ENCODE measurements at regions not wholly inside any gene's neighbourhood (a gene's known extent, or its start where the extent isn't known, plus 50 kb on each side); places are given as distances from the start of the nearest gene placed in this dataset.

DNA sequence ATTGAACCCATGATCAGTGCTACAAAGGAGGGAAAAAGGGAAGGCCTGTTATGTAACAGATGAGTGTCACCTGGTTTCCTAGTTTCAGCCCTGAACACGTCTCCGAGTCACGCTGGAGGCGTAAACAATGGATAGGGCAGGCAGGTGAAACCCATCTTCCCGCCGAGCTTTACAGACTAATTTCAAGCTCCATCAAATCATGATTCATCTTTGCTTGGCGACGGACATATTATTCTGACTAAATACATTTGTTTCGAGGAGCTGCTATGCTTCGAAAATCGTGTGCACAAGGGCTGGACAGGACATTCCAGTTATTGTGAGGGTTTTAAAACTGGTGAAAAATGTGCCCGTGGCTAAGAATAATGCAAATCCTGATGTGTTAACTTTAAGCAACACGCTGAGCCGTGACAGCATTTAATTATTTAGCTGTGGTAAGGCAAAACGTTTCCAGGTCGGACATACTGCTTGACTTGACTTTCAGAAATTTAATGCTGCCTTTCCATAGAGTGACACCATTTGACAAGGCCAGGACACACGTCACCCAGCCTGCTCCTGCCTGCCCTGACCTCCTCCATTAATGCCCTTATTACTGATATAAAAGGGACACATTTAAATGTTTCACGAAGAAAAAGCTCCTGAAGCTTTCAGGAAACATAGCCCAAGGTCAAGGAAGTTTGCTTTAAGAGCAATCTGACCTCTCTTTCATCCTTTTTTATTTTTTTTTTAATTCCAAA, 1203.5 kb upstream of the TMEM132C start:
- DNase-seq, result no peak
- TF ChIP-seq EZH2 (IDR thresholded peaks at IDR 0.05; ENCODE audit: insufficient read depth, poor library complexity, severe bottlenecking) (no peak), EZH2phosphoT487 (IDR thresholded peaks at IDR 0.05; ENCODE audit: insufficient read depth, low read depth) (no peak)
- no peaks in the 10 kb centered on the region for H3K79me2 ChIP-seq (ENCODE audit: insufficient read depth)
- no peak overlapping the region for H3K27ac ChIP-seq
- H3K9me3 ChIP-seq (ENCODE audit: low read depth), result no peaks in the 10 kb centered on the region
- no peaks in the 10 kb centered on the region for H4K20me1 ChIP-seq (ENCODE audit: insufficient read depth)
- no peaks in the 10 kb centered on the region for H3K9me2 ChIP-seq (ENCODE audit: insufficient read depth)
- no peaks in the 10 kb centered on the region for H3K27me3 ChIP-seq (replicated peaks; ENCODE audit: insufficient read depth)
- in situ Hi-C loops (cut with MboI), result no loop called here
- no peaks in the 10 kb centered on the region for H3K4me1 ChIP-seq (ENCODE audit: insufficient read depth)
- WGBS, 2 experiments (ENCODE audit: low coverage in 1 of 2, low lambda C conversion rate in 2 of 2, missing lambda C conversion rate in 2 of 2), result 66 to 67% methylated on average over 18 of the region's 18 CpGs
- H3F3A ChIP-seq (ENCODE audit: insufficient read depth), result no peaks in the 10 kb centered on the region
- H3K36me3 ChIP-seq (ENCODE audit: low read depth), result no peaks in the 10 kb centered on the region
- no peak overlapping the region for H3K9ac ChIP-seq
- H2AFZ ChIP-seq, result no peak overlapping the region
- H3K4me3 ChIP-seq, result no peak overlapping the region
- no peak overlapping the region for H3K4me2 ChIP-seq (ENCODE audit: unreplicated experiment)

DNA sequence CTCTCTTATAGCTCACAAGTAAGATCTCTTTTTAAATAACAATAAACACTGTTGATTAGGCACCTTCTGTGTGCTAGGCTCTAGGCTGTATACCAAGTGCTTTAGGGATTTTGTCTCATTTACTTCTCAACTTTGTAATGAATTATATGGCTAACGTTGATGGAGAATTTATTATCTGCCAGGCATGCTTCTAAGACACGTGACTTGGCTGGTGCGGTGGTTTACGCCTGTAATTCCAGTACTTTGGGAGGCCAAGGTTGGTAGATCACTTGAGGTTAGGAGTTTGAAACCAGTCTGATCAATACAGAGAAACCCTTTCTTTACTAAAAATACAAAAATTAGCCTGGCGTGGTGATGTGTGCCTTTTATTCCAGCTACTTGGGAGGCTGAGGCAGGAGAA, 1202.8 kb upstream of the TMEM132C start:
- H3K4me1 ChIP-seq (ENCODE audit: insufficient read depth), result no peaks in the 10 kb centered on the region
- no peak overlapping the region for H3K9ac ChIP-seq
- no peaks in the 10 kb centered on the region for H4K20me1 ChIP-seq (ENCODE audit: insufficient read depth)
- H3K4me3 ChIP-seq, result no peak overlapping the region
- no peaks in the 10 kb centered on the region for H3K9me3 ChIP-seq (ENCODE audit: low read depth)
- no peaks in the 10 kb centered on the region for H3K27me3 ChIP-seq (replicated peaks; ENCODE audit: insufficient read depth)
- no peak overlapping the region for H2AFZ ChIP-seq
- no peaks in the 10 kb centered on the region for H3K36me3 ChIP-seq (ENCODE audit: low read depth)
- H3K4me2 ChIP-seq (ENCODE audit: unreplicated experiment), result no peak overlapping the region
- H3K27ac ChIP-seq, result no peak overlapping the region
- no peak for DNase-seq
- H3K9me2 ChIP-seq (ENCODE audit: insufficient read depth), result no peaks in the 10 kb centered on the region
- no peaks in the 10 kb centered on the region for H3K79me2 ChIP-seq (ENCODE audit: insufficient read depth)
- in situ Hi-C loops (cut with MboI), result no loop called here
- TF ChIP-seq EZH2 (IDR thresholded peaks at IDR 0.05; ENCODE audit: insufficient read depth, poor library complexity, severe bottlenecking) (no peak), EZH2phosphoT487 (IDR thresholded peaks at IDR 0.05; ENCODE audit: insufficient read depth, low read depth) (no peak)
- no peaks in the 10 kb centered on the region for H3F3A ChIP-seq (ENCODE audit: insufficient read depth)
- WGBS, 2 experiments (ENCODE audit: low coverage in 1 of 2, low lambda C conversion rate in 2 of 2, missing lambda C conversion rate in 2 of 2), result 77 to 79% methylated on average over 5 of the region's 5 CpGs

DNA sequence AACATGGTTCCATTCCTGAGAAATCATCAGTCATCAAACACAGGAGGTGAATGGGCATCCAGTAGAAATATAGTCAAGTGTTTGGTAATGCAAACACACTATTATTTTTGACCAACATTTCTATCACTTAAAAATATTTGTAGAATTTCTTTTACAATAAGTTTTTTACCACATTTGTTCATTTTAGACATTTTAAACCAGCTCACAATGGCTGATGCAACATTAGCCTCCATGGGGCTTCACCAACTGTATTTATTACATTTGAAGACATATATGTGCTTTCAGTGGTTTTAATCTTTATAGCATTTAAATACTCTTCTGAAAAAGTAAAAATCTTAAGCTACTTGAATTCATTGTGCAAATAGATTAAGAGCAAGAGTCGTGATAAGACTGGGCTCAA, 1201.4 kb upstream of the TMEM132C start:
- no peak for DNase-seq
- WGBS, 2 experiments (ENCODE audit: low coverage in 1 of 2, low lambda C conversion rate in 2 of 2, missing lambda C conversion rate in 2 of 2), result 39 to 62% methylated on average over 1 of the region's 1 CpG
- Histone ChIP-seq H3K27ac (no peak overlapping the region), H3K4me3 (no peak overlapping the region), H3K9me2 (ENCODE audit: insufficient read depth) (no peaks in the 10 kb centered on the region), H3K36me3 (ENCODE audit: low read depth) (no peaks in the 10 kb centered on the region), H2AFZ (no peak overlapping the region), H4K20me1 (ENCODE audit: insufficient read depth) (no peaks in the 10 kb centered on the region), H3K79me2 (ENCODE audit: insufficient read depth) (no peaks in the 10 kb centered on the region), H3K9me3 (ENCODE audit: low read depth) (no peaks in the 10 kb centered on the region), H3F3A (ENCODE audit: insufficient read depth) (no peaks in the 10 kb centered on the region), H3K9ac (no peak overlapping the region), H3K27me3 (replicated peaks; ENCODE audit: insufficient read depth) (no peaks in the 10 kb centered on the region), H3K4me2 (ENCODE audit: unreplicated experiment) (no peak overlapping the region), H3K4me1 (ENCODE audit: insufficient read depth) (no peaks in the 10 kb centered on the region)
- TF ChIP-seq EZH2phosphoT487 (IDR thresholded peaks at IDR 0.05; ENCODE audit: insufficient read depth, low read depth), result no peak
- TF ChIP-seq EZH2 (IDR thresholded peaks at IDR 0.05; ENCODE audit: insufficient read depth, poor library complexity, severe bottlenecking), result no peak
- in situ Hi-C loops (cut with MboI), result no loop called here

DNA sequence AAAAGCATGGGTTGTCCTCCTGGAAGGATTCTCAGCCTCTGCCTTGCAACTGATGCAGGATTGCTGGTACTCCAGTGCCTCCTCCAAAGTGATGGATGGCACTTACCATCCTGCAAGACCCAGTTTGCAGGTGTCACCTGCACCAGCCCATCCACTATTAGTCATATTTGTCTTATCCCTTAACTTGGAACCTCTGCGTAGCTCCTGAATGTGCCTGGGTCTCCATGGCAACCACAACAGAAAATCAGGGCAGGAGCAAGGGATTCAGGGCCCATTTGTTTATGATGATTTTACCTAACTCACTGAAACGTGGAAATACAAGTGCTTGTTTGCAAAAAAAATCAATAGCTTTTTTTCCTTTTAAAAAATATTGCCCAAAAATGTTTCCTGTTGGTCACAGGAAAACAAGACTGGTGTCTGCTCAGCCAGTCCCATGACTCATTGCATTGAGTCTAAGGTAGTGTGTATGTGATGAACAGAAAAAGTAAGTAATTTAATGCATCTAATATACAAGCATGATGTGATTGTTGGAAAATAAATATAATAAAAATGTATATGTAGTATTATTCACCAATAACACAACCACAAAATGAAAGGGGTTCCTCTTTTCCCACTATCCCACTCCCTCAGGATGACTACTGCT, 1196.3 kb upstream of the TMEM132C start:
- Histone ChIP-seq H3K9ac (no peak overlapping the region), H4K20me1 (ENCODE audit: insufficient read depth) (no peaks in the 10 kb centered on the region), H3K27me3 (replicated peaks; ENCODE audit: insufficient read depth) (no peaks in the 10 kb centered on the region), H3K4me2 (ENCODE audit: unreplicated experiment) (no peak overlapping the region), H3F3A (ENCODE audit: insufficient read depth) (no peaks in the 10 kb centered on the region), H3K27ac (no peak overlapping the region), H2AFZ (no peak overlapping the region), H3K36me3 (ENCODE audit: low read depth) (no peaks in the 10 kb centered on the region), H3K4me1 (ENCODE audit: insufficient read depth) (no peaks in the 10 kb centered on the region; the same call in 1 of the 2 replicates), H3K4me3 (no peak overlapping the region), H3K9me3 (ENCODE audit: low read depth) (no peaks in the 10 kb centered on the region), H3K79me2 (ENCODE audit: insufficient read depth) (no peaks in the 10 kb centered on the region), H3K9me2 (ENCODE audit: insufficient read depth) (no peaks in the 10 kb centered on the region)
- in situ Hi-C loops (cut with MboI), result no loop called here
- DNase-seq, result peak; percentile 21
- WGBS, 2 experiments (ENCODE audit: low coverage in 1 of 2, low lambda C conversion rate in 2 of 2, missing lambda C conversion rate in 2 of 2), result 8 to 16% methylated on average over 2 of the region's 2 CpGs
- no peak for TF ChIP-seq EZH2phosphoT487 (IDR thresholded peaks at IDR 0.05; ENCODE audit: insufficient read depth, low read depth)

Data from GM23248 (cell line).